ENCODE measurements at regions not wholly inside any gene's neighbourhood (a gene's known extent, or its start where the extent isn't known, plus 50 kb on each side); places are given as distances from the start of the nearest gene placed in this dataset.

- TF ChIP-seq POLR2AphosphoS5 (IDR thresholded peaks at IDR 0.05) (no peak), CTCF (IDR thresholded peaks at IDR 0.05) (no peak), POLR2A (IDR thresholded peaks at IDR 0.05) (no peak)
Measured at GRCh38 chr14:71600309-71600708, 331.9 kb upstream of the RGS6 start.

Measured in transverse colon (tissue), 4 donors.